HT-29 (cell line): ENCODE measurements at regions not wholly inside any gene's neighbourhood (a gene's known extent, or its start where the extent isn't known, plus 50 kb on each side); places are given as distances from the start of the nearest gene placed in this dataset.
A peak's percentile ranks its signal among the peaks of the same experiment; 100 is the strongest.

Experiments used
- DNase-seq: peaks from one replicate; pipeline ENCODE4 v3.0.0-alpha.2; 2015; ENCODE audit warnings: low spot score

DNA sequence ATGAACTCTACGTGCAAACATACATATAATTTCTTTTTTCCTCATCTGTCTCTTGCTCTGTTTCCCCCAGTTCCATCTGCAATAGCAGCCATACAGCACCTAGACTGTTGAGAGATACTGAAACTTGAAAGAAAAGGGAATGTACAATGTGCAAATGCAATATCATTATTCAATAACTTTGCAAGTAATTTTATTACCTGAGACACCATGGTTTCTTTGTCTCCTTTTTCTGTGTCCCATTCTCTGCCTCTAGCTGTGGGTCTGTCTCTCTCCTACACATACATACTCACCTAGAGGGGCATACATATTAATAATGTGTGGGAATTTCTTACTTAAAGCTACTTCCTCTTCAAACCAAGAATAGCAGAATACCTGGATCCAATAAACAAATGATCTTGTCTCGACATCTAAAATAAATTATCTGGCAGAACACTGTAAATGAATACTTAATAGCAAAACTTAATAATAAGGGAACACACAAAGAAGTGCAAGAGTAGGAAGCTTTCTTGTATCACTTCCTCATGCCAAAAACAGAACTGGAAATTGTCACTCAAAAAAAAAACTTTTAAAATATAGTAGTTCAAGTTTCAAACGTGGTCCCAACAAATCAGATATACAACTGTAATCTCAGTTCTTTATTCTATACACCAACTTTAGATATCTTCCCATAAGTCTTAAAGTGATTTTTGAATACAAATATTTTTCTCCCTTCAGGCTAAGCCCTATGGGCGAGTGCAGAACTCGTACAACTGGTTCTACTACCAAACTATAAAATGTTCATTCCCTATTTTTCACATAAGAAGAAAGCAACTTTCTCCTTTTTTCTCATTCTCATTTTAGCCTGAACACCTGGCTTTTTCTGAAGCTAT is 194.6 kb downstream of the NRIP1 start:
- DNase-seq: peak; percentile 57

DNA sequence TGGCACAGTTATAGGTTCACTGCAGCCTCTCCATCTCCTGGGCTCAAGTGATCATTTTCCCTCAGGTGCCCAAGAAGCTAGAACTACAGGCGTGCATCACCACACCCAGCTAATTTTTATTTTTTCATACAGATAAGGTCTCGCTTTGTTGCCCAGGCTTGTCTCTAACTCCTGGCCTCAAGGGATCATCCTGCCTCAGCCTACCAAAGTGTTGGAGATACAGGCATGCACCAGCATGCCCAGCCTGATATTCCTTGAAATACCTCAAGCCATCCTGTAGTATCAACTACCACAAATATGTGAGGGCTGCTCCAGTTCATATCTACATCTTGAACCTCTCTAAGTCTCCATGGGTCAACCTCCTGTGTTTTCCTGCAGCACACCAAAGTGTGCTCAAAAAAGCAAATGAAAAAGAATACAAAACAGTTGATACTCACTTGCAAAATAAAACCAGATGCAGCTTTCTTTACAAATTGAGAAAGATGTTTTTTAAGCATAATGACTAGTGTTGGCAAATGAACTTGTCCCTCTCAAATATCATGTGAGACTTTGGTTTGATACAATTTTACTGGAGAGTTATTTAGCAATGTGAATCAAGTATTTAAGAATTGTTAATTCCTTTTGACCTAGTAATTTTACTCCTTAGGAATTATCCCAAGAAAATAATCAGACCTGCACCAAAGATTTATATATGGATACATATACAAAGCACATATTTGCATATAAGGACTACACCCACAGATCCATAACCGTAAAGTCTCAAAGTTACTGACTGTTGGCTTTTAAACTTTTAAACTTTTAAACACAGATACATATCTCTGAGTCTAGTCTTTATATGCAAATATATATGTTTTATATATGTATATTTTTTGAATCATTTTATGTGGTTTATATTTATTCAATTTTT is 197.7 kb downstream of the NRIP1 start:
- DNase-seq: no peak

- DNase-seq: peak; percentile 80
Measured at GRCh38 chr21:14864211-14865021, 200.4 kb downstream of the NRIP1 start.

DNA sequence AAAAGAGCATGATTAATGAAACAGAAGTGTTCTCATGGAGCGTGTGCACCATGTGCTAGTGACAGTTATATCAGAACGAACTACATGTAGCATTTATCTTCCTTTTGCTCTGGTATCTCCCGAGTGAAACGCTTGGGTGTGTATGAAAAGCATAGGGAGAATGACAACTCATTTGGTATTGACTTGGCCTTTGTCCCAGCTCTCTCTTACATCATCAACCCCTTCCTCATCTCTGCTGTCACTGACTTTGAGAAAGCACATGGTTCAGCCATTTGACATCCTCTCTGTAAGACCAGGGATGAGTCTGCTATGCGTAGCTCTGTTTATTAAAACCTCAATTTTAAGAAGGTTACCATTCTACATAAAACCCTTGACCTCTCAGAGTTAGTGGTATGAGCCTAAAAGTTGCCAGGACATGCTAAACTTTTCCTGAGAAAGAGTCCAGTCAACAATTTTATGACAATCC is 201.0 kb downstream of the NRIP1 start:
- no peak for DNase-seq

DNA sequence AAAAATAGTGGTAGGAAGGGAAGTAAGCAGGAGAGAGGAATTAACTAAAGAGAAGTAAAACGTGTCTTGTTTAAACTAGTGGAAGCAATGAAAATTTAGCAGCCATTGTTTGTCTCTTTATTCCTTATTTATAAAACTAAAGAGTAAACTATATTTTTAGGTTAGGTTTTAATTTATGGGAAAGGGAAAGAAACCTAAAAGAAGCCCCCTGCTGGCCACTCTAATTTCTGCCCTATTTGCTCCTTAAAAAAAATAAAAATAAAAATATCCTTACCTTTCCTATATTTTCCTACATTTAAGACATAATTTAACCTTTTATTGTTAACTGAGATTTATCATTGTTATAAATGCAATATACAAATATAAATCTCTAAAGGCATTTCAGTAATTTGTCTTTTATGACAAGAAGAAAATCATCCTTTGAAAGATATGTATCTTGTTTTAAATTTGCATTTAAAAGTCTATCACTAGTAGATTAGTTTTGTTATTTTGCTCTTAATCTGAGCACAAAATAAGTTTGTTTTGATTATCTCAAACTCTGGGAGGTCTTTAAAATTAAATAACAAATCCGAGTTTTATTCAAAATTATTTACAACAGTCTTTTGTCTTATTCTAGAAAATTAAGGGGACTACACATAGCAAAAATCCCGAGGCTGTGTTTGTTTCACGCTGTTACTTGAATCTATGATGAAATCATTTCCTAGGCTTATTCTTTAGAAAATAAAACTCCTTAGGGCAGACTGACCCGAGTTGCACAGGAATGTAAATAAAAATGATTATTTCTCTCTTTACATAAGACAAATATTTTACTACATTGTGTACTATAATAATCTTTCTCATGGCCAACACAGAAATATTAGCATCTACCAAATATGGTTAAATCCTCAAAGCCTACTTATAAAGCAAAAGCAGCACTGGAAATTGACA is 201.7 kb downstream of the NRIP1 start:
- DNase-seq: peak; percentile 32

DNA sequence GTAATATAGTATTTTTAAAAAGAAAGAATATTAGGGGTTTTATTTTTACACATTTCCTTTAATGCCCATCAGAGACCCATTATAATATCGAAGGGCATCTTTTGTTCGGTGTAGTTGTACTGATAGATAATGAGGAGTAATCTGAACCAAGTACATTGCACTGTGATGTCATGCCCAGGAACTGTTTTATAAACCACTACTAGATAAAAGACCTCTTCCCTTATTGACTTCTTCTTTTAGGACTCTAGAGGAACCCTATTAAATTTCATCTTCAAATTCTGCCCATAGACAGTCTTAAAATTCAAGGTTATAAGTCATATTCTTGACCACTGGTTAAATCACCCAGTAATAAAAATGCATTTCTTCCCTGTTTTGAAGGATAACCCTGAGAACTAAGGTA is 206.5 kb downstream of the NRIP1 start:
- DNase-seq: no peak

DNA sequence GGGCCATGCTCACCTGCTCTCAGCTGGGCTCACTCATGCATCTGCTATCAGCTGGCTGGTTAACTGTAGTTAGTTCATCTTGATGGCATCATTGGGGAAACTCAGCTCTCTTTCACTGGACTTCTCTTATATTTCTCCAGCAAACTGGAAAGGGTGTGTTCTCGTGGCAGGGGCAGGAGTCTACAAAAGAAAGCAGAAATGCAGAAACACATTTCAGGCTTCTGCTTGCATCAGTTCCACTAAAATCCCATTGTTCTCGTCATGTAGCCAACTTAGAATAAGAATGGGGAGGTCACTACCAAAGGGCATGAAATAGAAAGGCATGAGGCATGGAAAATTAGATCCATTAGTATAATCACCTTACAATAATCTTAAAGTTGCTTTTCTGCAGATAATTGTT is 207.3 kb downstream of the NRIP1 start:
- no peak for DNase-seq

GRCh38 chr21:14850394-14850793 is 214.4 kb downstream of the NRIP1 start:
- no peak for DNase-seq

DNA sequence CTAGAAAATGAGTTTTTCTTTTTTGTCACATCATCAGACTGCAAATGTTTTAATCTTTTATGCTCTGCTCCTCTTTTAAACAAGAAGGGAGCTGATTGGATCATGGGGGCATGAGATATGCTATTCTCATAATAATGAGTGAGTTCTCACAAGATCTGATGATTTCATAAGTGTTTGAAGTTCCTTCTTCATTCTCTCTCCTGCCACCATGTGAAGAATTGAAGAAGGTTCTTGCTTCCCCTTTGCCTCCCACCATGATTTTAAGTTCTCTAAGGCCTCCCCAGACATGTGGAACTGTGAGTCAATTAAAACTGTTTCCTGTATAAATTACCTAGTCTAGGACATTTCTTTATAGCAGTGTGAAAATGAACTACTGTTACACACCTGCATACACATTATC is 218.2 kb downstream of the NRIP1 start:
- no peak for DNase-seq

GRCh38 chr21:14844001-14844400 is 220.8 kb downstream of the NRIP1 start:
- no peak for DNase-seq

DNA sequence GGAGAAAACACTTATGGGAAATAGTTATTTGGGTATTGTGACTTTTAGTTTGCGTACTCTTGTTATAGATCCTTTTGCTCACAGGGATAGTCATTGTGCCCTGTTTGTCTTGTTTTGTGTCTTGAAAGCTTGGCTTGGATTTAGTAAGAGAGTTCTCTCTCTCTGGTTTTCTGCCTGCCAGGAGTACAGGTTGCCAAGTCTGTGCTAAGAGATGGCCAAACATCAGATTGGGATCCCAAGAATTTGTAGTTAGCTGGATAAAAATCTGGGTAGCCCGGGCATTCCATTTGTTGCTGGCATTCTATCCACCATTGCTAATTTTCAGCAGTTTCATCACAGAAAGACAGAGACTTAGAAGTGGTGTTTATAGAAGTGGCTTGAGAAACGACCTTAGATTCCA is 222.2 kb downstream of the NRIP1 start:
- no peak for DNase-seq

DNA sequence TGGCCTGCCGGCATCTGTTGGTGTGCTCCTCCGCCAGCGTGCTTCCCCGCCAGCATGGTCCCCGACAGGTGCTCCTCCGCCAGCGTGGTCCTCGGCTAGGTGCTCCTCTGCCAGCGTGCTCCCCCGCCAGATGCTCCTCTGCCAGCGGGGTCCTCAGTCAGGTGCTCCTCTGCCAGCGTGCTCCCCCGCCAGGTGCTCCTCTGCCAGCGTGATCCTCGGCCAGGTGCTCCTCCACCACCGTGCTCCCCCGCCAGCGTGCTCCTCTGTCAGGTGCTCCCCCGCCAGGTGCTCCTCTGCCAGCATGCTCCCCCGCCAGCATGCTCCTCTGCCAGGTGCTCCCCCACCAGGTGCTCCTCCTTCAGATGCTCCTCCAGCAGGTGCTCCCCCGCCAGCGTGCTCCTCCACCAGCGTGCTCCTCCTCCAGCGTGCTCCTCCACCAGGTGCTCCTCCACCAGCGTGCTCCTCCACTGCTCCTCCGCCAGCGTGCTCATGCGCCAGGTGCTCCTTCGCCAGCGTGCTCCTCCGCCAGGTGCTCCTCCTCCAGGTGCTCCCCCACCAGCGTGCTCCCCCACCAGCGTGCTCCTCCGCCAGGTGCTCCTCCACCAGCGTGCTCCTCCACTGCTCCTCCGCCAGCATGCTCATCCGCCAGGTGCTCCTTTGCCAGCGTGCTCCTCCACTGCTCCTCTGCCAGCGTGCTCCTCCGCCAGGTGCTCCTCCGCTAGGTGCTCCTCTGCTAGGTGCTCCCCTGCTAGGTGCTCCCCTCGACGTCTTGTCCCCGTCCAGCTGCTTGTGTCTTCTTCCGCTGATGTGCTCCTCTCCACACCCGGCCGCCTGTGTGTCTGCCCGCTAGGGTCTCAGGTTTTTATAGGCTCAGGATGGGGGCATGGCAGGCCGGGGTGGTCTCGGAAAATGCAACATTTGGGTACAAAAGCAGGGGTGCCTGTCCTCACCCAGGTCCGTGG is 223.0 kb downstream of the NRIP1 start:
- no peak for DNase-seq

DNA sequence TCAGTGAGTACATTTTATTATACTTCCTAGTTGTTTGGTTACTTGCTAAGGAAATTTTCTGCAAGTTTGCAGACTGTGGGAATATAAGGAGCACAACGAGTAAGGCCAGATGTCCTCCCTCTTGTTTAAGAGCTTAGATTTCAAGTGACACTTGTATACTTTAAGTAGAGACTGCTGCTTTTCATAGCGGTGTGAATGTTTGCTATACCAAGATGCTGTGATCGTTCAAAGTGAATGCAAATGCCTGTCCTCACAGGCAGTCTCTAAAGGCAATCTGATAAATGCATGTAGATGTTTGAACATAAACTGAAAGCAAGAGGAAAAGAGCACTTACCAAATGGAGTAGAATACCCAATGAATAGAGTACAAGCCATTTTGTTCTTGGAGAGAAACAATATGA is 226.4 kb downstream of the NRIP1 start:
- DNase-seq: no peak

DNA sequence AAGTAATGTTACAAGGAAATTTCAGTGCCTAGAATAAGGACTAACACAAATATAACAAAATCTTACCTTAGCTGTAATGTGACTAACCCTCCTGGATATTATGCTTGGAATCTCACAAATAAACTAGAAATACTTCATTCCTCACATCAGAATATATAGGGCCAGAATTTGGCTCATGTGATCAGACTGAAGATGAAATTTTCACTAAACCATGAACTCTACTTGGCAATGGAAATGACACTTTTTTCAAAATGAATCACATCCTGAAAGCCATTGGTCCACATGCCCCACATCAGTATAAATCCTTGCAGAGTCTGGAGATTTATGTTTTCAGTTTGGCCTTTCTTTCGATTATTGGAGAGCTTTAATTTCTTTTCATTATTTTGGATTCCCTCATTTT is 227.8 kb downstream of the NRIP1 start:
- no peak for DNase-seq

GRCh38 chr21:14833666-14834351 is 231.0 kb downstream of the NRIP1 start:
- no peak for DNase-seq

GRCh38 chr21:14833241-14833640 is 231.6 kb downstream of the NRIP1 start:
- DNase-seq: no peak

GRCh38 chr21:14830307-14830706 is 234.5 kb downstream of the NRIP1 start:
- DNase-seq: no peak

GRCh38 chr21:14829685-14830084 is 235.1 kb downstream of the NRIP1 start:
- no peak for DNase-seq

DNA sequence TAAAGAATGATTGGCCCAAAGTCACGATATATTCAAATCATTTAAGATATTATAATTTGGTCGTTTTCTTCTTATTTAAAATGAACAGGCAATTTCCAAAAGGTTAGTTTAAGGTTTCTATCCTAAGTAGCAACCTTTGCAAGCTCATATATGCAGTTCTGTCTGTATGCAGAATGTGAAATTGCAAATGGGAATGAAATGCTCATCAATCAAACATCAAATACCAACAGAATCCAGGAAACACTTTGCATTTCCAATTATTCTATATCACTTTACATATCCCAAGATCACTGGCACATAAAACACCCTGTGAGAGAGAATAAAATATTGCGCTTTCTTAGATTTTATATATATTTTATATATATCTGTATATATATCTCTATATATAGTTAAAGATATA is 237.3 kb downstream of the NRIP1 start:
- no peak for DNase-seq
